Cardiac septum (tissue), 1 donor: ENCODE measurements at regions not wholly inside any gene's neighbourhood (a gene's known extent, or its start where the extent isn't known, plus 50 kb on each side); places are given as distances from the start of the nearest gene placed in this dataset.

Experiments
- DNase-seq: peaks from one replicate; pipeline ENCODE4 v3.0.0-alpha.2; 2020; ENCODE audit warnings: low spot score
- intact Hi-C: fragments of 100-400 bp; cut with DNase I; formaldehyde crosslinking; loops from one replicate; pipeline ENCODE4 v1.14.0; 2022
- donor health status: DM: no; HTN: no; CAD: no.

DNA sequence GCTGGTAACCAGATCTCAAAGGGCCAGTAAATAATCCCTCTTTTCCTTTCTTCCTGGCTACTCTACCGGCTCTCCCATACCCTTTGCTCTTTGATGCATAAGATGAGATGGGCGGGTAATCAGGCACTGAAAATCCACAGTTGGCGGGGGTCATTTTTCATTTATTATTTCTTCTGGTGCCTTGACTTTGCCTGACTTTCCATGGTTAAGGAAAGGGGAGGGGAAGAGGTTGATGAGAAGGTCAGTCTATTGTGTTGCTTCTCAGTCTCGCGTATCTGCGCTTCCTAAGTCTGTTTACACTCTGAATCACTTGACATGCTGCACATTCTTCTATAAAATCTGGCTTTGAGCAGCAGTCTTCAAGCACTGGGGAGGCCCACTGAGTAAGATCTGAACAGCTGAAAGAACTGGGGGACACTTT lies 121.1 kb upstream of the HDGFL1 start:
- no peak for DNase-seq
- intact Hi-C loops: no loop called here

- intact Hi-C loops: no loop called here
These were observed 117.4 kb upstream of the HDGFL1 start for GRCh38 chr6:22451962-22452361.

DNA sequence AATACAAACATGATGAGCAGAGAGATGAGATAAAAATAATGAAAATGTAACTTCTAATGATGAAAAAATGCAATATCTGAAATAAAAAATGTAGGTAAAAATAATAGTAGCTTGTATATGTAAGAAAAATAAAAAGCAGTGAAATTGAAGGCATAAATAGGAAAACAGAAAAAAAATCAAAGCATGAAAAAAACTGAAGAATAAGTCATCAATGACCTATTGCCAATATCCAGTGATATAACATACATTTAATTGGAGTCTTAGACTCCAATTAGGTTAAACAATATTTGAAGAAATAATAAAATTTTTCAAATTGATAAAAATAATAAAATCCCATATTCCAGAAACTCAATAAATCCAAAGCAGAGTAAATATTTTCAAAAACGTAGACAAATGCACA lies 114.0 kb upstream of the HDGFL1 start:
- intact Hi-C loops: no loop called here

More at GRCh38 chr6:22451962-22452361, 117.4 kb upstream of the HDGFL1 start:
- DNase-seq: no peak

DNA sequence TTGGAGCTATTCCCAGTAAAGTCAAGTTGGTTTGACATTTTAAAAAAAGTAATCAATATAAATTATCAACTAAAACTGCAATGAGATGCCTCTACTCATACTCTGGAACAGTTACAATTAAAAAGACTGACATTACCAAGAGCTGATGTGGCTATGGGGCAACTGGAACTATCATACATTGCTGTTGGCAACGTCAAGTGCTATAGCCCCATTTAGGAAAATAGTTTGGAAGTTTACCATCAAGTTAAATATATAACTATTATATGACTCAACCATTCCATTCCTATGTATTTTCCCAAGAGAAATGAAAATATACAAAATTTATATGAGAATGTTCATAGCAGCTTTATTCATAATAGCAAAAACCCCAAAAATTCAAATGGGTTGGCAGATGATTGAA lies 111.4 kb upstream of the HDGFL1 start:
- no peak for DNase-seq
- intact Hi-C loops: no loop called here

More for the DNA sequence above, 114.0 kb upstream of the HDGFL1 start:
- no peak for DNase-seq

DNA sequence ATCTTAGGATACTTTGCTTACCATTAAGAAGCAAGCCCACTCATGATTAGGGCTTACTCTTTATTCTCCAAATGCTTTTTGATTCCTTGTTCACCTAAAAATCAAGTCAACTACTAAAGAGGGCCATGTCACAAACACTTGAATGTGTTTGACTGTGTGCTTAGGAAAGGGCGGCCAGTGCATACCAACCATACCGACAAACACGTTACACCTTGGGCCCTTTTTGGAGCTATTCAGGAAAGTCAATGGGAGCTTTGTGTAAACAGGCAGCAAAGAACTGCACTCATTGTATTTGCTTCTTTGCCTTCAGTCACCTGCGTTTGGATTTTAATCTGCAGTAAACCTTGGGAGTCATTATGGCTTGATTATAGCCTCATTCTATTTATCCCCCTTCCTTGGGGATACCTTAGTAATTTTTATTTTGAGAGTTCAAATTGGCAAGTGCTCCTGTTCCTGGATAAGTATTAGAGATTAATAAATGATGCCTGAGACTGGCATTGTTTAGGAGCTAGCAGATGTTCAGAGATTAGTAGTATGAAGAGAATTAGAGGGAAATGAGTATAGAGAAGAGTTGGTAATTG lies 102.6 kb upstream of the HDGFL1 start:
- DNase-seq: no peak
- intact Hi-C loops: no loop called here

DNA sequence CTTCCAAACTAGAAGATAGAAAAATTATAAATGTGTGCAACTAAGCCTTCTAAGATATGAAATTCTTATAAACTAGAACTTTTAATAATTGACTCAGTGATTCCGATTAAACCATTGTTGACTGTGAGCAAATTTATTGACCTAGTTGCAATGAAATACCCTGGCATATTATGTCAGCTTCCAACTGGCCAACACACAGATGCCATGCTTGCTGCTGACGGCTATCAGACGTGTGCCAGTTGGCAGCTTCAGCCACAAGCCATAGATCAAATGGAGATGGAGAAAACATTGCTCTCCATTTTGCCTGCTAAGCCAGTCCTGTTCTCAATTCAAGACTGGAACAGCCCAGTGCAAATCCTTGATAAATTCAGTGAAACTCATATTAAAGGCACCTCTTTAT lies 101.7 kb upstream of the HDGFL1 start:
- no peak for DNase-seq
- intact Hi-C loops: no loop called here

GRCh38 chr6:22468256-22468965 lies 101.0 kb upstream of the HDGFL1 start:
- DNase-seq: no peak
- intact Hi-C loops: no loop called here

DNA sequence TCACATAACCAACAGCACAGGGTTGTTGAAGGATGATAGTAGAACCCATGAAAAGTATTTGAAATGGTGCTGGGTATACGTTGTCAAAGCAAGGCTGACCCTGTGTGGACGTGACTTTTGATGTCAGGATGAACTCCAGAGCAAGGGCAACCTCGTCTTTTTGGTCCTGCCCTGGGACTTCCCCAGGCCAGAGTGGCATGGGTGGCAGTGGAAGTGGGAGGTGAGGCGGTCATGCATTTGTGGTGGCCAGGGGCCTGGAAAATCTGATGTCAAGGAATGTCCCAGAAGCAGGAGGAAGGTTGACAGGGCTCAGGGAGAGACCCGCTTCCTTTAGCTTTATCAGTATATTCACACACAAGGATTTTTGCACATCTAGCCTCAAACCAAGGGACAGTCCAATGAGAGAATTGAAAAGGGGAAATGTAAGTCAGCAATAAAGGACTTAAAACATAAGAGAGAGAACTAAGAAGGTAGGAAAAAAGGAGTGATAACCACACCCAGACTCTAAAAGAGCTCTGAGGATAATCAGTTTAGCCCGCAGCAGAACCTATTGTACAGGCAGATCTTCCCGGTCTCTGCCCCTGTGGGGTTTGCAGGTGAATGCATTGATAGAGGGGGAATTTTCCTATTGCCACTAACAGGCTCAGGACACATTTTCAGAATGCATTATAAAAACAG lies 98.8 kb upstream of the HDGFL1 start:
- intact Hi-C loops: loop anchor here (2.0 to 10.0 kb wide), 3 partner anchors 72 to 326 kb away; no protein-coding TSS in a partner anchor

DNA sequence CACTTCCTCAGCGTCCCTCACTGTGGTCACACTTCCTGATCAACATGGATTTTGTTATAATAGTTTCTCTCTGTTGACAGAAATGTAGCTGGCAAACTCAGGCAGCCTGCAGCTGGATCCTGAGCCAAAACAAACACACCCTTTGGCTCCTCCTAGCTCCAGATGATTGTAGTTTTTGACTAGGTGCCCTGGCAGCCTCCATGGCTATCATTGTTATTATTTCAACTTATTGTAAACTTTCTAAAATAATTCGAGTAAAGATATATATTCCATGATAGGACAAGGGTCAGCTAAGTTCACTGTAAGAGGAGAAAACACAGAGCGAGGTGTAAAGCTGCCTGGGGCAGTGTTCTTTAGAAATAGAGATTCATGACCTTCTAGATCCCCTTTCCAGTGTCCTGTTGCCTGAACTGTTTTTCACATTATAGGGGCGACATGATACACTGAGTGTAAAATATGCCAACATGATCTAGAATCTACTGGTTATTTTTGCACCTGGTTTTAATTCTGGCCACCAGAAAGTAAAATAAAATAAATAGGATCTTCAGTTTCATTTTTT lies 98.2 kb upstream of the HDGFL1 start:
- intact Hi-C loops: loop anchor here (2.0 to 10.0 kb wide), 3 partner anchors 71 to 326 kb away; no protein-coding TSS in a partner anchor
- DNase-seq: no peak

More for the DNA sequence above, 98.8 kb upstream of the HDGFL1 start:
- DNase-seq: no peak

DNA sequence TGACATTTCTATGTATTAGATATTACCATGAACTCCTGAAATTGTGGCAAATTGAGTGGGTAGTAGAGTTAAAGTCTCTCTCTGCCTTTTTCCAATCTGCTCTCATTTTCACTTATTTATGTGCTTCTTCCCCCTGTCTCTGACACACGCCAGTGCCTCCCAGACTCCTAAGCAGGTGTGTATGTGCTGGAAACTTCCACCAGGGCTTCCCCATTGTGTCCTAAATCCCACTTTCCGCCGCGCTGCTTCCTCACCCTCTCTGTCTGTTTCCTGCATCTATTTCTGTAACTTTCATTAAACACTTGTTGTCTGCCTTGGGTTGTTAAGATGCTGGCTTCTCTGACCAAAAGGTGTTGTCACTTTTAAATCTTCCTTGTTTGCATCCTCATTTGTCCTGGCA lies 97.6 kb upstream of the HDGFL1 start:
- DNase-seq: no peak
- intact Hi-C loops: loop anchor here (2.0 to 10.0 kb wide), 3 partner anchors 71 to 327 kb away; no protein-coding TSS in a partner anchor

DNA sequence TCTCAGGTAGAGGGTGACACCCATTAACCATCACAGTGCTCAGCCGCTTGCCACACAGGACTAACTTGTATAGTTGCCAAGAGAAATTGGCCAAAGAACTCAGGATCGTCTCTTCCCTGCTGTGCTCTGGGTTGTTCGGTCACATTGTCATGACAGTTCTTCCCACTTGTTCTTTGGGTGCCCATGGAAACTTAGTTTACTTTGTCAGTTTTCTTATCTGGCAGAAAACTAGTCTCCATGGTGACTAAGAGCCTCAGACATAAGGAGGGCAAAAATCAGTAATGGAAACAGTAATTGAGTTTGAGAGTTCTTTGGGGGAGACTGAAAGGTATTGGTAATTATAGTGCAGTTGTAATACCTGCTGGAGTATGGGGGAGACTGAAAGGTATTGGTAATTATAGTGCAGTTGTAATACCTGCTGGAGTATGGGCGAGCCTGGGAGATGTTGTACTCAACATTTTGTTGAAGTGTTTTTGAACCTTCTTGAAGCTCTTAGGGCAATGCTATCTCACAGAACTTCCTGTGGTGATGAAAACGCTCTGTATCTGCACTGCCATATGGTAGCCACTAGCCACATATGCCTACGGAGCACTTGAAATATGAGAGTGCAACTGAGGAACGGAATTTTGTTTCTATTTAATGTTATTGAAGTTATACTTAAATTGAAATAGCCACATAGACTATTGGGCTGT lies 95.2 kb upstream of the HDGFL1 start:
- DNase-seq: no peak
- intact Hi-C loops: loop anchor here (5.0 to 10.0 kb wide), 2 partner anchors 68 to 329 kb away; no protein-coding TSS in a partner anchor

- intact Hi-C loops: loop anchor here (10.0 kb wide), 1 partner anchor 332 kb away; no protein-coding TSS in a partner anchor
These were observed 92.5 kb upstream of the HDGFL1 start for GRCh38 chr6:22476811-22477390.

GRCh38 chr6:22497276-22497675 lies 72.1 kb upstream of the HDGFL1 start:
- no peak for DNase-seq
- intact Hi-C loops: no loop called here

More at GRCh38 chr6:22476811-22477390, 92.5 kb upstream of the HDGFL1 start:
- DNase-seq: no peak

DNA sequence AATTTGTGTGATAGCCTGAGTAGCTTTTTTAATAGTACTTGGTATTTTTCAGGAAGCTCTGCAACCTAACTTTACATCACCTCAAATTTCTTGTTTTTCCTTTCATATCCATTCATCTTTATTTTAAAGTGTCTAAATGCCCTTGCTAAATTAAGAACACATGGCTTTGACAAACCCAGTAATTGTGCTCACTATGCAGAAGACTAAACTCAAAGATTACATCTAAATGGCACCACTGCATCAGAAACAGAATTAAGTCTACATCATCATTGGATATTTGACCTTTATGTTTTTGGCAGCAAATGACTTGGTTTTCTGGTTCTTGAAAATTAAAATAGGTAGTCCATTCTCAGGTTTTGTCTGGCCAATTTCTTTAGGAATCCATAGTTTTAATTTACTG lies 69.6 kb upstream of the HDGFL1 start:
- no peak for DNase-seq
- intact Hi-C loops: no loop called here

- intact Hi-C loops: no loop called here
- no peak for DNase-seq
These were observed 62.9 kb upstream of the HDGFL1 start for GRCh38 chr6:22506496-22506895.

DNA sequence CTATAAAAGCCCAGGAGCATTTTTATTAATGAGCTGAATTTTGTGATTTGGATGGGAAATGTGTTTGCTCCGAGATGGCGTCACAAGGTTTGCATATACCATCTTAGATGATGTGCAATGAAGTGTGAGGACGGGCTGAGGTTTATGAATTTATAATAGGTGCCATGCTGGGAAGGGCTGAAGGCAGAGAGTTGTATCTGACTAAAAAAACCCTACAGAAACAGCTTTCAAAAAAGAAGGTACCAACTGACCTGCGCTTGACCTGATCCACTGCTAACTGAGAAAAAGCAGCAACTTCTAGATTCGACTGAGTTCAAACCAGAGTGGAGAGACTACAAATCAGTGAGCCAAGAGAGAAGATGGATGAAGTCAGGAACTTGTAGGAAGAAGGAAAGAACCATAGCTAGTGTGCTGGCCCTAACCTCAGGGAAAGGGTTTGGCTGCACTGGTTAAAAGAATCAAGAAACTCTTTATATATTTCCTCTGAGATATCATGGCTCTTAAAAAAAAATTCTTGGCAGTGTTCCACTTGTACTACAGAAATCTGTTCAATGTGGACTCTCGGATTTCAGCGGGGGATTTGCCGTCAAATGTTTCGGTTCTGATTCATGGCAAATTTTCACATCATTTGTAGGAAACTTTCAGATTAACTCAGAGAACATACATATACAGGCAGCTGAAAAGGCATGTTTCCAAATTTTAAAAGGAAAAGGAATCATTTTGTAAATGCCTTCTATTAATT lies 56.5 kb upstream of the HDGFL1 start:
- DNase-seq: no peak
- intact Hi-C loops: no loop called here

- DNase-seq: no peak
- intact Hi-C loops: no loop called here
These were observed 55.7 kb upstream of the HDGFL1 start for GRCh38 chr6:22513667-22514066.

DNA sequence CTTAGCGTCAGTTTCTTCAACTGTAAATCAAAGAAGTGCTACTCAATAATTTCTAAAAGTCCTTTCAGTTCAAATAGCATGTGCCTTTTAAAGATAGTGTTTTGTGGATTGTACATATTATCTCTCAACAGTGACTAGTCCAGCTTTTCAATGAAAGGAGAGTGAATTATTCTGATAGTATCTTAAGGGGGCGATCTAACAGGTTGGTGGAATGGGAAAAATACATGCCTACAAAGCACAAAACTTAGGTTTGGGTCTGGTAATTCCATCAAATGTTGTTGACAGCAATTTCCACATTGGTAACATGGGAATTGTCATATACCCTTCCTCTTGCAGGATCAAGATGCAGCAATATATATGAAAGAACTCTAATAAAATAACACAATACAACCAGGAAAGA lies 50.1 kb upstream of the HDGFL1 start:
- intact Hi-C loops: no loop called here
- no peak for DNase-seq
